Stimulated activated CD4-positive, alpha-beta T cell treated with anti-CD3 and anti-CD28 coated beads, TNF-alpha, amount 100 ng/mL, for 48 hours (primary cell): ENCODE measurements at regions not wholly inside any gene's neighbourhood (a gene's known extent, or its start where the extent isn't known, plus 50 kb on each side); places are given as distances from the start of the nearest gene placed in this dataset.
"Not testable (repeated sequence)": the region's sequence is repeated elsewhere in the genome, so short reads cannot be mapped to it uniquely, and the experiment has no call there.

Experiments
- DNase-seq, 3 donors: peaks; one replicate each; pipeline ENCODE4 v3.0.0-alpha.2; 2020; ENCODE audit warnings: low read depth in 3 of 3

- not testable (repeated sequence) for DNase-seq
Measured at GRCh38 chr13:107916902-107917301, 298.4 kb downstream of the LIG4 start.

DNA sequence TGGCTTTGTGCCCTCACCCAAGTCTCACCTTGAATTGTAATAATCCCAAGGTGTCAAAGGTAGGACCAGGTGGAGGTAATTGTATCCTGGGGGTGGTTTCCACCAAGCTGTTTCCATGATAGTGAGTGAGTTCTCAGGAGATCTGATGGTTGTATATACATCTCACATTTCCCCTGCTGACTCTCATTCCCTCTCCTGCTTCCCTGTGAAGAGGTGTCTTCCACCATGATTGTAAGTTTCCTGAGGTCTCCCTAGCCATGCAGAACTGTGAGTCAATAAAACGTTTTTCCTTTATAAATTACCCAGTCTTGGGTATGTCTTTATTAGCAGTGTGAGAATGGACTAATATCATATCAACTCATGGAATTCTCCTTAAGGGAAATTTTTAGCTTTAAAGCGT, 302.6 kb downstream of the LIG4 start:
- DNase-seq = no peak

DNA sequence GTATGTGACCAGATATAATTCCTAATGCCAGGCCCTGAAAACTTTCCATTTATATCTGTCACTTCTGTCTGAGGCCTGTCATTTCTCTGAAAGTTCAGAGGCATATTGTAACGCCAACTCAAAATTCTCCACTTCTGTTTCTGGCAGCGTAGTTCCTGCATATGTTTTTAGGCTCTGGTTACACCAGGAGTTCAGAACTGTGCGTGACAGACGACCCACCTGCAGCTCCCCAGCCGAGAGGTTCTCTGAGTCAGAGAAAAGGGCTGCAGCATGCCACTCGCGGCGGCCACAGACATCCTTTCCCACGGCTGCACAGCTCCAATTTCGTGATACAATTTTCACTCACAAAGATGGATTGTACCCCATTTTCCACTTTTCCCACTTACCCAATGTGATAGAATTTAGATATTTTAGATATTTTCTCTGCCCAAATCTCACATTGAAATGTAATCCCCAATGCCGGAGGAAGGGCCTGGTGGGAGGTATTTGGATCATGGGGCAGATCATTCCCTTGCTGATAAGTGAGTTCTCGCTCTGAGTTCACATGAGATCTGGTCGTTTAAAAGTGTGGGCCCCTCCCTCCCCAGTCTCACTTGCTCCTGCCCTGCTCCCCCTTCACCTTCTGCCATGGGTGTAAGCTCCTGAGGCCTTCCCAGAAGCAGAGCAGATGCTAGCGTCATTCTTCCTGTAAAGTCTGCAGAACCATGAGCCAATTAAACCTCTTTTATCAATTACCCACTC, 308.1 kb downstream of the LIG4 start:
- no peak for DNase-seq

DNA sequence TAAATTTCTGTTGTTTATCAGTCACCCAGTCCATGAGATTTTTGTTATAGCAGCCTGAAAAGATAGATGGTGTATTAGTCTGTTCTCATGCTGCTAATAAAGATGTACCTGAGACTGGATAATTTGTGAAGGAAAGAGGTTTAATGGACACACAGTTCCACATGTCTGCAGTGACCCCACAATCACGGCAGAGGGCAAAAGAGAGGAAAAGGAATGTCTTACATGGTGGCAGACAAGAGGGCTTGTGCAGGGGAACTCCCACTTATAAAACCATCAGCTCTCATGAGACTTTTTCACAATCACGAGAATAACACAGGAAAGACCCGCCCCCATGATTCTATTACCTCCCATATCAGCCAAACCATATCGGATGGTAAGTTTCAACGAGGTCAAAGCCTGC, 309.2 kb downstream of the LIG4 start:
- no peak for DNase-seq

DNA sequence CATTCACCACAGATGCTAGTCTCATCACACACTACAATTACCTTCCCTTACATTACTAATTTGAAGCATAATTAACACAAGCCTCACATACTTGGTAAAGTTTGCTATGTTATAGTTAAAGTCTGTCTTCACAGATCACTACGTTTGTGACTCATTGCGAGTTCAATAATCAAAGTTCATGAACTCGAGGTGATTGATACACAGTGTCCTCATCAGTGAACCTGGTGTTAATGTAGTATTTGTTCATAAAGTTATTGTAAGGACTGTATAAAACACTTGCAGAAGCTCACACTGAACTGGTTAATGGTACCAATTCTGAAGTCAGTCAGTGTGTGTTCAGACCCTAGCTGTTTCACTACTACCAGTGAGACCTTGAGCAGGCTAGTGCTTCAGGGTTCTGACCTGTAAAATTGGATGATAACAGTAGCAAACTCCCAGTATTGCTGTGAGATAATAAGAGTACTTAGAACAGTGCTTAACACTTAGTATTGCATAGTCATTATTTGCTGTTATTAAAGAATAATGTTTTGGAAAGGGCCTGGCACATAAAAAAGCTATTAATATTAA, 313.3 kb downstream of the LIG4 start:
- DNase-seq = no peak

DNA sequence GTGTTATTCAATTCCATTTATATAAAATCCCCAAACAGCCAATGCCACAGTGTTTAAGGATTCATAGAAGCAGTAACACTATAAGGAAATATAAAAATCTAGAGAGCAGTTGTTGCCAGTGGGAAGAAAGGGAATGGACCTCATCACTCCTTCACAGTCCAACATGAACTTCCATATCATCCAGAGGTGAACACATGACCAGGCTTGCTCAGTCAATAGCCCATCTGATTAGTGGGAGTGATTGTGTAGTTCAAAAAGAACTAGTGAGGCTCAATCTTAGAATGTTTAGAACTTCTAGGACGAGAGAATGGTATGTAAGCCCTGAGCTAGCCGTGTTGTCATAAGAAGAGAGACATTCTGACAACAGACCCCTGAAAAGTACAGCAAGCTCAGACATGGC, 314.1 kb downstream of the LIG4 start:
- no peak for DNase-seq

GRCh38 chr13:107900775-107901174, 314.6 kb downstream of the LIG4 start:
- no peak for DNase-seq

GRCh38 chr13:107886118-107886517, 329.2 kb downstream of the LIG4 start:
- no peak for DNase-seq

GRCh38 chr13:107884564-107884963, 330.8 kb downstream of the LIG4 start:
- DNase-seq = no peak

- no peak for DNase-seq
Measured at GRCh38 chr13:107883561-107884175, 331.7 kb downstream of the LIG4 start.

- DNase-seq = no peak
Measured at GRCh38 chr13:107882708-107883560, 332.4 kb downstream of the LIG4 start.

GRCh38 chr13:107881362-107881761, 334.0 kb downstream of the LIG4 start:
- DNase-seq = no peak

DNA sequence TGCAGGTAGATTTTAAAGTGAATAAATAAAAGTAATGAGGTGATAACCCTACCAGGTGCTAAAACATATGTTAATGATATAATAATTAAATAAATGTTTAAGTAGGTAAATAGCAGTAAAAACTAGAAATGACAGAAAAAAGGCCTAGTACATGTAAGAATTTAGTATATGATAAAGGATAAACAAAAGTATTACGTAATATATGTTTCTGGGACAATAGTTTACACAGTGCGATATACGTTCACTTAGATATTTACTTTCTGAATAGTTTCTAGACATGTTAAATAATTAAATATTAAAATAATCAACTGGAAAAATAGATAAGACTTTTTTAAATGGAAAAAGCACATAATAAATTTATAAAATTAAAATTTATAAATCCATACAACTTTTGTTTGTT, 340.9 kb downstream of the LIG4 start:
- no peak for DNase-seq

DNA sequence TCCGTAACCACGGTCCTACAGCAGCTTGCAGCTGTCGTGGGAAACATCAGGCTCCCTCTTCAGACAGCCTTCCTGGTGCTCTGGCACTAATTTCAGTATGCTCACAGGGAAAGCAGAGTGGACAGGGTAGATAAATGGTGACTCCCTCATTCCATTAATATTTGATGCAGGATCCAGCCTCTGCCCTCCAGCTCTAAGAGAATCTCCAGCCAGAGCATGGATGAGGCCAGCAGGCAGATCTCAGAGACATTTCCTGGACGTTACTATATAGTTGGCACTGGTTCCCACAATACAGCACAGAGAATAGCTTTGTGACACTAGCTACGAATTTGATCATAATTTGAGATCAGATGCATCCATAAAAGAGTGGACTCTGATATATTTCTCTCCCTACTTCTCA, 341.4 kb downstream of the LIG4 start:
- DNase-seq = no peak

- DNase-seq = no peak
Measured at GRCh38 chr13:107870400-107870799, 344.9 kb downstream of the LIG4 start.

DNA sequence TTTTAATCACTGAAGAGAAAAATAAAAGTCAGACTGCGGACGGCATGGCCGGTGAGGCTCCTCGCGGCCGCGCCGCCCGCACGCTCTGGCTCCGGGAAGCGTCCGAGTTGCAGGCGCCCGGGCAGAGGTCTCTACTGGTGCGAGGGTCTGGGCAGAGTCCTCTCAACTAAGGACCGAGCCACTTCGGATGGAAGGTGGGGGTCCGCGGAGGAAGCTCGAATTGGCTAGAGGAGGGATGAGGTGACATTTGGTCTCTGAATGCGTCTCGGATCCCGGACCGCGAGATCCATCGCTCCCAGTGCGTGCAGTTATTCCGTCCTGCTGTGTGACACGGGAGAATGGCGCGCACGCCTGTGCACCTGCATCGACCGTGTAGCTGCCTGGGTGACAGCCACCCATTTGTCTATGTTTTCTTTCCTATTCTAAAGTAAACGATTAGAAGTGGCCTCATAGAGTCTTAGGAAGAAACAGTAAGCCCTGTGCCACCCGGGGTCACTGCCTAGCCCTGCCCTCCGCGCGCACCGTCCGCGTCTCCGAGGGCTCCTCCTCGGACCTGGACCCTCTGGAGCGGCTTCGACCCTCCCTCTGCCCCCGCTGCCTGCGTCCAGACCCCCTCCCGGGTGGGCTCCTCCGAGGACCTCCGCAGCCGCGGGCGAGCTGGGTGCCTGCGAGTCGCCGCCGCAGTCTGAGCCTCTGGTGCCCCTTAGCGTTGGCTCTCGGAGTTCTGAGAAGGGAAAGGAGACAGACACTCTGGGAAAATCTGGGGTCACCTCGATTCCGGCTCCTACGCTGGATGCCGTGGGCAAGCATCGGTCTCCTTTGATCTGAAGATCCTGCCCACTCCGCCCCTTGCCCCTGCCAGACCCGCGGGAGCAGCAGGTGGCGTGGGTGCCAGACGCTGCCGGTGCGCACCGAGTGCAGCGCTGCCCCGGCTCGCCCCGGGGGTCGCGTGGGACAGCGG, 347.4 kb downstream of the LIG4 start:
- no peak for DNase-seq

DNA sequence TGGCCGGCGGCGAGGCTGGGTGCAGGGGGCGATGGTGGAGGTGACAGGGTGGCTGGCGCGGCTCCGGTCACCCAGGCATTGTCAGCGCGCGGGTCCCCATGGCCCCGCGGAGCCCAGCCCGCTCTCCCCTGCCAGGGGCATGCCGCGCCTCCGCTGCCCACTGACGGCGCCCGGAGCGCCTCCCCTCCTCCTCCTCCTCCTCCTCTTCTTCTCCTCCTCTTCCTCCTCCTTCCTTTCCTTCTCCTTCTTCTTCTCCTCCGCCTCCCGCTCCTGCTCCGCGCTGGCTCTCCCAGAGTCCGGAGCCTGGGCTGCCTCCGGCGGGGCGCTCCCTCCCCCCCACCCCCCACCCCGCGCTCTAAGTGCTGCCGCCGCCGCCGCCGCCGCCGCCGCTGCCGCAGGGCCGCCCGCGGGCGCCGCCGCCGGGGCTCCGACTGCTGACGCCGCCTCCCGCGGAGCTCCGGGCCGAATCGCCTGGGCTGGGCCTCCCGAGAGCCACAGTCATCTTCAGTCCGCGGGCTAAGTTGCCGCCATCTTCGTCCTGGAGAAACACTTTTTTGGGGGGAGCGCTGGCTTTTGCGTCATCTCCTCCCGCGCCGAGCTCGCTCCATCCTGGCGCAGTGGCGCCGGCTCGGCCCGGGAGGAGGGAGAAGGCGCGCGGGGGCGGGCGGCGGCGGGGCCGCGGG, 348.3 kb downstream of the LIG4 start:
- DNase-seq = no peak

- no peak for DNase-seq
Measured at GRCh38 chr13:107866032-107866940, 349.1 kb downstream of the LIG4 start.

- no peak for DNase-seq
Measured at GRCh38 chr13:107865643-107866031, 349.7 kb downstream of the LIG4 start.

- DNase-seq = no peak
Measured at GRCh38 chr13:107865318-107865575, 350.1 kb downstream of the LIG4 start.
